ENCODE measurements at regions not wholly inside any gene's neighbourhood (a gene's known extent, or its start where the extent isn't known, plus 50 kb on each side); places are given as distances from the start of the nearest gene placed in this dataset.

DNA sequence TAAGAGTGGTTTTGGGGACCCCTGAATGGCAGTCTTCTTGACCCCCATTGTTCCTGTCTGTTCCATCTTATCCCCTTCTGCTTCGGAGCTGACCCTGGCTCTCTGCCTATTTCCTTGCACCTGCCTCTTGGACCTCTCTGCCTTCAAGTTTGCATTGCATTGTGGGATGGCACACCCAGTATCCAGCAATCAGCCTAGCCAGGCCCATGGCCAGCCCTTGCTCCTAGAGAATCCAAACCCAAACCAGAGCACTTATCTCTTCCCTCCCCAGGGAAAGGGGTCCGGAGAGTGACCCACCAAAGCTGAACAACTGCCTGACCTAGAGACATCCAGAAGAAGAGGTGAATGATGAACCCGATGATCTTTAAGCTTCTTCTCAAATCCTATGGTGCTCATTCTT lies 607.3 kb upstream of the CADM1 start:
- Histone ChIP-seq H3K27ac (no peak overlapping the region), H3K27me3 (no peaks in the 10 kb centered on the region), H3K9me3 (peaks cover 0 to 4% (median 0%) of the 10 kb centered on the region in 3 donors), H3K4me3 (no peak overlapping the region), H3K4me1 (no peaks in the 10 kb centered on the region), H3K36me3 (replicated peaks in 1 of 2; ENCODE audit: insufficient read depth in 1 of 2, low read depth in 2 of 2) (no peaks in the 10 kb centered on the region)
- DNase-seq (no peak), ATAC-seq (no peak)
- TF ChIP-seq POLR2A (IDR thresholded peaks at IDR 0.05) = no peak
- TF ChIP-seq, protein P1, sequence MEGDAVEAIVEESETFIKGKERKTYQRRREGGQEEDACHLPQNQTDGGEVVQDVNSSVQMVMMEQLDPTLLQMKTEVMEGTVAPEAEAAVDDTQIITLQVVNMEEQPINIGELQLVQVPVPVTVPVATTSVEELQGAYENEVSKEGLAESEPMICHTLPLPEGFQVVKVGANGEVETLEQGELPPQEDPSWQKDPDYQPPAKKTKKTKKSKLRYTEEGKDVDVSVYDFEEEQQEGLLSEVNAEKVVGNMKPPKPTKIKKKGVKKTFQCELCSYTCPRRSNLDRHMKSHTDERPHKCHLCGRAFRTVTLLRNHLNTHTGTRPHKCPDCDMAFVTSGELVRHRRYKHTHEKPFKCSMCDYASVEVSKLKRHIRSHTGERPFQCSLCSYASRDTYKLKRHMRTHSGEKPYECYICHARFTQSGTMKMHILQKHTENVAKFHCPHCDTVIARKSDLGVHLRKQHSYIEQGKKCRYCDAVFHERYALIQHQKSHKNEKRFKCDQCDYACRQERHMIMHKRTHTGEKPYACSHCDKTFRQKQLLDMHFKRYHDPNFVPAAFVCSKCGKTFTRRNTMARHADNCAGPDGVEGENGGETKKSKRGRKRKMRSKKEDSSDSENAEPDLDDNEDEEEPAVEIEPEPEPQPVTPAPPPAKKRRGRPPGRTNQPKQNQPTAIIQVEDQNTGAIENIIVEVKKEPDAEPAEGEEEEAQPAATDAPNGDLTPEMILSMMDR (IDR thresholded peaks at IDR 0.05) = no peak
- intact Hi-C loops (cut with DNase I) = no loop called here
- WGBS, 2 donors = 79% methylated on average over 3 of the region's 3 CpGs

GRCh38 chr11:116110802-116111201 lies 606.6 kb upstream of the CADM1 start:
- H3K36me3 ChIP-seq (replicated peaks in 1 of 2; ENCODE audit: insufficient read depth in 1 of 2, low read depth in 2 of 2) = no peaks in the 10 kb centered on the region
- H3K27ac ChIP-seq = no peak overlapping the region
- peaks cover 0 to 4% (median 0%) of the 10 kb centered on the region in 3 donors for H3K9me3 ChIP-seq
- 22 to 60% methylated on average over 1 of the region's 1 CpG for WGBS, 2 donors
- no peaks in the 10 kb centered on the region for H3K27me3 ChIP-seq
- DNase-seq (no peak), ATAC-seq (no peak)
- no peaks in the 10 kb centered on the region for H3K4me1 ChIP-seq
- TF ChIP-seq, protein P1 (IDR thresholded peaks at IDR 0.05) = no peak
- TF ChIP-seq POLR2A (IDR thresholded peaks at IDR 0.05) = no peak
- intact Hi-C loops (cut with DNase I) = no loop called here
- no peak overlapping the region for H3K4me3 ChIP-seq

DNA sequence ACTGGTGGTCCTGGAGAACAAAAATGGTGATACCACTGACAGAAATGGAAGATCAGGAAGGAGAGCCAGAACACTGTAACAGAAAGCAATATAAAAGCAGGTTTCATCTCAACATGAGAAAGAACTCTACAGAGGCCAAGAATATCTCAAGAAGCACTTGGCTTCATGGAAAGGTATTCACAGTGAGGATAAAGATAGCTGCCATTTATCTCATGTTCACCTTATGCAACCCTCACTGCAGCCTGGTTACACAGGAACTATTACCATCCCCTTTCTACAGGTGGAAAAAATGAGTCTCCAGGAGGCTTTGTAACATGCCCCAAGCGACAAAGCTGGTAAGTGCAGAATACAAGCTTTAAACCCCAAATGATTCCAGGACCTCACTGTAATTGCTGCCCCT lies 606.1 kb upstream of the CADM1 start:
- no peaks in the 10 kb centered on the region for H3K27me3 ChIP-seq
- H3K9me3 ChIP-seq = peaks cover 0 to 4% (median 0%) of the 10 kb centered on the region in 3 donors
- intact Hi-C loops (cut with DNase I) = no loop called here
- no peaks in the 10 kb centered on the region for H3K4me1 ChIP-seq
- H3K27ac ChIP-seq = no peak overlapping the region
- no peak for ATAC-seq
- no peak for TF ChIP-seq POLR2A (IDR thresholded peaks at IDR 0.05)
- TF ChIP-seq, protein P1 (IDR thresholded peaks at IDR 0.05) = no peak
- no peaks in the 10 kb centered on the region for H3K36me3 ChIP-seq (replicated peaks in 1 of 2; ENCODE audit: insufficient read depth in 1 of 2, low read depth in 2 of 2)
- H3K4me3 ChIP-seq = no peak overlapping the region
- DNase-seq = no peak
- 77 to 88% methylated on average over 1 of the region's 1 CpG for WGBS, 2 donors

- TF ChIP-seq, protein P1 (IDR thresholded peaks at IDR 0.05) = no peak
- TF ChIP-seq POLR2A (IDR thresholded peaks at IDR 0.05) = no peak
- 75 to 76% methylated on average over 5 of the region's 5 CpGs for WGBS, 2 donors
- DNase-seq (no peak), ATAC-seq (no peak)
- Histone ChIP-seq H3K36me3 (replicated peaks in 1 of 2; ENCODE audit: insufficient read depth in 1 of 2, low read depth in 2 of 2) (no peaks in the 10 kb centered on the region), H3K4me3 (no peak overlapping the region), H3K9me3 (peaks cover 0 to 4% (median 0%) of the 10 kb centered on the region in 3 donors), H3K27ac (no peak overlapping the region), H3K27me3 (no peaks in the 10 kb centered on the region), H3K4me1 (no peaks in the 10 kb centered on the region)
- intact Hi-C loops (cut with DNase I) = no loop called here
Observed at GRCh38 chr11:116109228-116109627, 605.0 kb upstream of the CADM1 start.

- no peak for TF ChIP-seq POLR2A (IDR thresholded peaks at IDR 0.05)
- TF ChIP-seq, protein P1 (IDR thresholded peaks at IDR 0.05) = no peak
- Histone ChIP-seq H3K36me3 (replicated peaks in 1 of 2; ENCODE audit: insufficient read depth in 1 of 2, low read depth in 2 of 2) (no peaks in the 10 kb centered on the region), H3K27ac (no peak overlapping the region), H3K9me3 (peaks cover 0 to under 1% (median 0%) of the 10 kb centered on the region in 3 donors), H3K4me1 (no peaks in the 10 kb centered on the region), H3K4me3 (no peak overlapping the region), H3K27me3 (no peaks in the 10 kb centered on the region)
- no peak for DNase-seq
- ATAC-seq = no peak
- intact Hi-C loops (cut with DNase I) = no loop called here
- WGBS, 2 donors = 42 to 51% methylated on average over 2 of the region's 2 CpGs
Observed at GRCh38 chr11:116108161-116108560, 603.9 kb upstream of the CADM1 start.
